Neural progenitor cell (in vitro differentiated cells): ENCODE measurements at regions not wholly inside any gene's neighbourhood (a gene's known extent, or its start where the extent isn't known, plus 50 kb on each side); places are given as distances from the start of the nearest gene placed in this dataset.

ENCODE experiments used
- EZH2 ChIP-seq: fragments of 200-600 bp; sonication (generic); IDR thresholded peaks from 2 replicates; pipeline ENCODE4 v1.6.1; 2017; ENCODE audit warnings: antibody characterized with exemption, mild to moderate bottlenecking, moderate library complexity
- TF ChIP-seq, protein P1 (sequence below): fragments of 200-600 bp; sonication (generic); IDR thresholded peaks from 2 replicates; pipeline ENCODE4 v1.5.1; 2017; ENCODE audit warnings: antibody characterized with exemption, mild to moderate bottlenecking

DNA sequence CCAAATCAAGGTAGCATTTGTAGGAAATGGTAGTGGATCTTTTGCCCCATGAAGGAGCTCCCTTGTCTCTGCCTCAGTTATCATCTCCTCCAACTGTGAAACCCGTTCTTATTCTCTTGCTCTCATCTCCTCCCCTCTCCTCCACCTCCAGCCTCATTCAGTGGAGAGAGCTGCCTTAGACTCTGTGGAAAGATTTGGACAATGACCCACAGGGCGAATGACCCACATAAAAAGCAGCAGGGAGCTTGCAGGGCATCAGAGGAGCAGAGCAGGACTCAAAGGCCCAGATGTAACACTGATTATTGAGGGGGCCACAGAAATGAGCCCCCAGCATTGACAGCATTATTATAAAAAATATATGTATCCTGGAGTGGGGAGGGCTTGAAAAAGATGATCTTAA, 641.1 kb upstream of the CFAP20DC start:
- TF ChIP-seq, protein P1, sequence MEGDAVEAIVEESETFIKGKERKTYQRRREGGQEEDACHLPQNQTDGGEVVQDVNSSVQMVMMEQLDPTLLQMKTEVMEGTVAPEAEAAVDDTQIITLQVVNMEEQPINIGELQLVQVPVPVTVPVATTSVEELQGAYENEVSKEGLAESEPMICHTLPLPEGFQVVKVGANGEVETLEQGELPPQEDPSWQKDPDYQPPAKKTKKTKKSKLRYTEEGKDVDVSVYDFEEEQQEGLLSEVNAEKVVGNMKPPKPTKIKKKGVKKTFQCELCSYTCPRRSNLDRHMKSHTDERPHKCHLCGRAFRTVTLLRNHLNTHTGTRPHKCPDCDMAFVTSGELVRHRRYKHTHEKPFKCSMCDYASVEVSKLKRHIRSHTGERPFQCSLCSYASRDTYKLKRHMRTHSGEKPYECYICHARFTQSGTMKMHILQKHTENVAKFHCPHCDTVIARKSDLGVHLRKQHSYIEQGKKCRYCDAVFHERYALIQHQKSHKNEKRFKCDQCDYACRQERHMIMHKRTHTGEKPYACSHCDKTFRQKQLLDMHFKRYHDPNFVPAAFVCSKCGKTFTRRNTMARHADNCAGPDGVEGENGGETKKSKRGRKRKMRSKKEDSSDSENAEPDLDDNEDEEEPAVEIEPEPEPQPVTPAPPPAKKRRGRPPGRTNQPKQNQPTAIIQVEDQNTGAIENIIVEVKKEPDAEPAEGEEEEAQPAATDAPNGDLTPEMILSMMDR: no peak
- TF ChIP-seq EZH2: no peak
